ENCODE measurements at regions not wholly inside any gene's neighbourhood (a gene's known extent, or its start where the extent isn't known, plus 50 kb on each side); places are given as distances from the start of the nearest gene placed in this dataset.

DNA sequence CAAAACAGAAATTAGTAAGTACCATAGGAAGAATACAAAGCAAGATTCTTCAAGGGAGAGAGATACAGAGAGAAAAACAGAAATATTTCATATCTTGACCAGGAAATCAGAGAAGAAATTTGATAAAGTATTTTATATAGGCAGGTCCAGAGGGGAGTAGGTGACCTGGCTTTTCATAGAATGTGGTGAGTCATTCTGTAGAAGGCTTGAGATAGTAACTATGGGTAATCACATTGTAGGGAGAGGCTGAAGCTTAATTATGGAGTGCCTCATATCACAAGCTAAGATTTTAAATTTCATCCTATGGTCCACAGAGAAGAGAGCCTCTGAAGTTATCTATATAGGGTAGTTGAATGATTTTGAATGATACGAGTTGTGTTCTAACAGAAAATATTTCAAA lies 195.0 kb upstream of the CYRIA start:
- Histone ChIP-seq H3K4me1 (ENCODE audit: control insufficient read depth, insufficient read depth, low read length) (no peaks in the 10 kb centered on the region), H3K9me3 (ENCODE audit: control insufficient read depth, low read length) (no peaks in the 10 kb centered on the region), H3K27ac (ENCODE audit: low read depth, low read length) (no peak overlapping the region), H3K27me3 (ENCODE audit: control insufficient read depth, insufficient read depth, low read length, poor library complexity, severe bottlenecking) (no peaks in the 10 kb centered on the region), H3K36me3 (ENCODE audit: control insufficient read depth, insufficient read depth, low read length) (no peaks in the 10 kb centered on the region), H3K9ac (ENCODE audit: extremely low read depth, low read length, poor library complexity, severe bottlenecking) (no peak overlapping the region), H3K4me3 (ENCODE audit: low read length) (no peak overlapping the region)
- Mint-ChIP-seq H3K4me3 (no peak overlapping the region), H3K4me1 (peaks cover 3% of the 10 kb centered on the region), H3K36me3 (ENCODE audit: low read depth) (no peaks in the 10 kb centered on the region), H3K27me3 (ENCODE audit: insufficient read depth) (no peaks in the 10 kb centered on the region), H3K27ac (no peak overlapping the region), H3K9me3 (peaks cover 13% of the 10 kb centered on the region)
- TF ChIP-seq, protein P1, sequence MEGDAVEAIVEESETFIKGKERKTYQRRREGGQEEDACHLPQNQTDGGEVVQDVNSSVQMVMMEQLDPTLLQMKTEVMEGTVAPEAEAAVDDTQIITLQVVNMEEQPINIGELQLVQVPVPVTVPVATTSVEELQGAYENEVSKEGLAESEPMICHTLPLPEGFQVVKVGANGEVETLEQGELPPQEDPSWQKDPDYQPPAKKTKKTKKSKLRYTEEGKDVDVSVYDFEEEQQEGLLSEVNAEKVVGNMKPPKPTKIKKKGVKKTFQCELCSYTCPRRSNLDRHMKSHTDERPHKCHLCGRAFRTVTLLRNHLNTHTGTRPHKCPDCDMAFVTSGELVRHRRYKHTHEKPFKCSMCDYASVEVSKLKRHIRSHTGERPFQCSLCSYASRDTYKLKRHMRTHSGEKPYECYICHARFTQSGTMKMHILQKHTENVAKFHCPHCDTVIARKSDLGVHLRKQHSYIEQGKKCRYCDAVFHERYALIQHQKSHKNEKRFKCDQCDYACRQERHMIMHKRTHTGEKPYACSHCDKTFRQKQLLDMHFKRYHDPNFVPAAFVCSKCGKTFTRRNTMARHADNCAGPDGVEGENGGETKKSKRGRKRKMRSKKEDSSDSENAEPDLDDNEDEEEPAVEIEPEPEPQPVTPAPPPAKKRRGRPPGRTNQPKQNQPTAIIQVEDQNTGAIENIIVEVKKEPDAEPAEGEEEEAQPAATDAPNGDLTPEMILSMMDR (conservative IDR thresholded peaks at IDR 0.05), result no peak
- DNase-seq, result no peak
- 82% methylated on average over 1 of the region's 1 CpG; no CpG with 5 or more reads in 1 of the 2 experiments for WGBS, 2 experiments (ENCODE audit: insufficient coverage in 1 of 2, insufficient read length in 1 of 2)

DNA sequence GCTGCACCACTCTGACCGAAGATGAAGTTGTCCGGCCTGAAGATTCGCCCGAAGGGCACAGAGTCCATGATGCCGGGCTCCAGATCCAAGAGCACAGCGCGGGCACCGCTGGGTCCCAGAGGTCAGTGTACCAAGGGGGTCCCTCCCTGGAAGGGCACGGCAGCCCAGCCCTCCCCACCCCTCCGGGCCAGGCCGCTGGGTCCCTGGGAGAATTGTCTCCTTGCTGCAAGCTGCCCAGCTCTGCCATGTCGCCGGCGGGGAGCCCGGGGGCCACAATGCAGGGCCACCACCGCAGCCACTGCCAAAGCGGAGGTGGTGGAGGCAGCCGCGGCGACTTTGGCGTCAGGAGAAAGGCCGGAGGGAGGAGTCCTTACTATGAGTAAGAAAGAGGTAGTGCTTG lies 189.5 kb upstream of the CYRIA start:
- TF ChIP-seq, protein P1 (conservative IDR thresholded peaks at IDR 0.05), result no peak
- H3K9me3 ChIP-seq (ENCODE audit: control insufficient read depth, low read length), result no peaks in the 10 kb centered on the region
- WGBS, 2 experiments (ENCODE audit: insufficient coverage in 1 of 2, insufficient read length in 1 of 2), result 94 to 96% methylated on average over 14 to 22 of the region's 22 CpGs
- Mint-ChIP-seq H3K27ac (no peak overlapping the region), H3K36me3 (ENCODE audit: low read depth) (no peaks in the 10 kb centered on the region), H3K4me3 (no peak overlapping the region), H3K4me1 (no peaks in the 10 kb centered on the region), H3K27me3 (ENCODE audit: insufficient read depth) (peaks cover 2% of the 10 kb centered on the region), H3K9me3 (peaks cover 13% of the 10 kb centered on the region)
- H3K9ac ChIP-seq (ENCODE audit: extremely low read depth, low read length, poor library complexity, severe bottlenecking), result no peak overlapping the region
- DNase-seq, result no peak
- H3K36me3 ChIP-seq (ENCODE audit: control insufficient read depth, insufficient read depth, low read length), result no peaks in the 10 kb centered on the region
- no peak overlapping the region for H3K27ac ChIP-seq (ENCODE audit: low read depth, low read length)
- H3K4me1 ChIP-seq (ENCODE audit: control insufficient read depth, insufficient read depth, low read length), result no peaks in the 10 kb centered on the region
- H3K27me3 ChIP-seq (ENCODE audit: control insufficient read depth, insufficient read depth, low read length, poor library complexity, severe bottlenecking), result no peaks in the 10 kb centered on the region
- H3K4me3 ChIP-seq (ENCODE audit: low read length), result no peak overlapping the region

DNA sequence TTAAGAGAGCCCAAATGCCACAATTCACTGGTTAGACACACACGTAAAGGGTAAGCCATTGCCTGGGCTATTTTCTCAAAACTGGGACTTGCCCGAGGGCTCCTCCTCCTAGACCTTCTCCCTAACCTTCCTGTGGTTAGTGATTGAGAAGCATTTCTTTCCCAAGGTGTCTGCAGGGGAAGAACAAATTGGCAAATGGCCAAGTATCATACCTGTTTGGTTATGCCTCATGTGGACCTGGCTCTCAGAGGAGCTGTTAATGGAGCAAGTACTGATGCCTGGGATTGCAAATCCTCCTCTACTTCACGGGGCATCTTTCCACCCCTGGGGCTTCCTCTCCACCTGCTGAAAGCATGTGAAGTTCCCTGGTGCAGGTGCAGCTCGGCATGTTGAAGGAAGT lies 187.5 kb upstream of the CYRIA start:
- Mint-ChIP-seq H3K27me3 (ENCODE audit: insufficient read depth) (peaks cover 2% of the 10 kb centered on the region), H3K27ac (no peak overlapping the region), H3K4me3 (no peak overlapping the region), H3K9me3 (no peaks in the 10 kb centered on the region), H3K4me1 (no peaks in the 10 kb centered on the region), H3K36me3 (ENCODE audit: low read depth) (no peaks in the 10 kb centered on the region)
- H3K36me3 ChIP-seq (ENCODE audit: control insufficient read depth, insufficient read depth, low read length), result no peaks in the 10 kb centered on the region
- DNase-seq, result no peak
- TF ChIP-seq, protein P1 (conservative IDR thresholded peaks at IDR 0.05), result no peak
- 77 to 87% methylated on average over 3 to 4 of the region's 4 CpGs for WGBS, 2 experiments (ENCODE audit: insufficient coverage in 1 of 2, insufficient read length in 1 of 2)
- no peaks in the 10 kb centered on the region for H3K9me3 ChIP-seq (ENCODE audit: control insufficient read depth, low read length)
- no peak overlapping the region for H3K9ac ChIP-seq (ENCODE audit: extremely low read depth, low read length, poor library complexity, severe bottlenecking)
- no peak overlapping the region for H3K27ac ChIP-seq (ENCODE audit: low read depth, low read length)
- H3K27me3 ChIP-seq (ENCODE audit: control insufficient read depth, insufficient read depth, low read length, poor library complexity, severe bottlenecking), result no peaks in the 10 kb centered on the region
- no peaks in the 10 kb centered on the region for H3K4me1 ChIP-seq (ENCODE audit: control insufficient read depth, insufficient read depth, low read length)
- no peak overlapping the region for H3K4me3 ChIP-seq (ENCODE audit: low read length)

All from endodermal cell (in vitro differentiated cells).